Coronary artery (tissue), 2 donors: ENCODE measurements at regions not wholly inside any gene's neighbourhood (a gene's known extent, or its start where the extent isn't known, plus 50 kb on each side); places are given as distances from the start of the nearest gene placed in this dataset.
"Not testable (repeated sequence)": the region's sequence is repeated elsewhere in the genome, so short reads cannot be mapped to it uniquely, and the experiment has no call there.

Experiments
- DNase-seq: peaks from one replicate; pipeline ENCODE4 v3.0.0-alpha.2; 2017; ENCODE audit warnings: low spot score
- H3K27ac ChIP-seq, 2 donors: fragments of 200-600 bp; sonication (generic); one replicate each; pipeline ENCODE4 v1.5.1; 2016 to 2019
- H3K4me3 ChIP-seq: fragments of 200-600 bp; sonication (generic); 2 replicates; pipeline ENCODE4 v1.5.1; 2016; ENCODE audit warnings: mild to moderate bottlenecking, moderate library complexity
- CTCF ChIP-seq: fragments of 200-600 bp; sonication (generic); IDR thresholded peaks from one replicate; pipeline ENCODE4 v1.5.1; 2019; ENCODE audit warnings: antibody characterized with exemption

- no peak for DNase-seq
- peak overlapping the region in 1 of 2 donors; percentile 75 for H3K27ac ChIP-seq
- H3K4me3 ChIP-seq, result no peak overlapping the region
- TF ChIP-seq CTCF, result no peak
These were observed 189.1 kb upstream of the IL12B start for GRCh38 chr5:159519365-159519764.

GRCh38 chr5:159522841-159523240, 192.6 kb upstream of the IL12B start:
- no peak for TF ChIP-seq CTCF
- Histone ChIP-seq H3K27ac (no peak overlapping the region), H3K4me3 (no peak overlapping the region)
- DNase-seq, result no peak

- not testable (repeated sequence) for H3K4me3 ChIP-seq, DNase-seq, H3K27ac ChIP-seq
These were observed 194.0 kb upstream of the IL12B start for GRCh38 chr5:159524279-159524678.

- Histone ChIP-seq H3K4me3 (no peak overlapping the region), H3K27ac (no peak overlapping the region)
- TF ChIP-seq CTCF, result no peak
- DNase-seq, result no peak
These were observed 194.8 kb upstream of the IL12B start for GRCh38 chr5:159525117-159525516.

GRCh38 chr5:159527546-159528254, 197.4 kb upstream of the IL12B start:
- DNase-seq, result no peak
- Histone ChIP-seq H3K27ac (no peak overlapping the region), H3K4me3 (no peak overlapping the region)
- no peak for TF ChIP-seq CTCF

- no peak overlapping the region for H3K27ac ChIP-seq
- TF ChIP-seq CTCF, result no peak
- H3K4me3 ChIP-seq, result no peak overlapping the region
- DNase-seq, result no peak
These were observed 201.3 kb upstream of the IL12B start for GRCh38 chr5:159531554-159532105.

- no peak for TF ChIP-seq CTCF
- Histone ChIP-seq H3K4me3 (no peak overlapping the region), H3K27ac (no peak overlapping the region)
These were observed 202.9 kb upstream of the IL12B start for GRCh38 chr5:159533197-159533596.

More at GRCh38 chr5:159533197-159533596, 202.9 kb upstream of the IL12B start:
- DNase-seq, result no peak
